BLaER1 treated with 17β-estradiol and CSF1 and Interleukin-3, amounts not matched to agents 10 nM and 100 nM (cell line): ENCODE measurements at regions not wholly inside any gene's neighbourhood (a gene's known extent, or its start where the extent isn't known, plus 50 kb on each side); places are given as distances from the start of the nearest gene placed in this dataset.

Experiments
- H3K27ac ChIP-seq, 11 experiments: shearing (Covaris generic); formaldehyde crosslinking; 2 replicates each; pipeline ENCODE4 v1.8.1; 2022
- H3K27me3 ChIP-seq, 11 experiments: shearing (Covaris generic); formaldehyde crosslinking; 2 replicates each; pipeline ENCODE4 v1.8.1; 2022
- H3K36me3 ChIP-seq, 11 experiments: shearing (Covaris generic); formaldehyde crosslinking; 2 replicates each; pipeline ENCODE4 v1.8.1; 2022
- H3K4me1 ChIP-seq, 10 experiments: shearing (Covaris generic); formaldehyde crosslinking; 2 replicates each; pipeline ENCODE4 v1.8.1; 2022
- H3K4me2 ChIP-seq, 11 experiments: shearing (Covaris generic); formaldehyde crosslinking; 2 replicates each; pipeline ENCODE4 v1.8.1; 2022
- H3K4me3 ChIP-seq, 10 experiments: shearing (Covaris generic); formaldehyde crosslinking; 2 replicates each; pipeline ENCODE4 v1.8.1; 2022
- H3K9ac ChIP-seq, 11 experiments: shearing (Covaris generic); formaldehyde crosslinking; 2 replicates each; pipeline ENCODE4 v1.8.1; 2022
- H3K9me3 ChIP-seq, 11 experiments: shearing (Covaris generic); formaldehyde crosslinking; replicated peaks in 1 of 11; 2 replicates each; pipeline ENCODE4 v1.8.1; 2022
- H4K20me1 ChIP-seq, 11 experiments: shearing (Covaris generic); formaldehyde crosslinking; 2 replicates each; pipeline ENCODE4 v1.8.1; 2022
- Cebpa-rat ChIP-seq, 11 experiments: shearing (Covaris generic); IDR thresholded peaks; 2 replicates each; pipeline ENCODE4 v1.8.1; 2022

GRCh38 chr1:173117108-173117633, 66.4 kb upstream of the TNFSF18 start:
- Histone ChIP-seq H4K20me1 (no peaks in the 10 kb centered on the region), H3K27me3 (no peaks in the 10 kb centered on the region), H3K27ac (peak overlapping the region in 8 of 11 experiments; percentile 0 to 97 (median 50); a peak in 13 of 22 replicates), H3K9me3 (peaks cover 0 to 9% (median 0%) of the 10 kb centered on the region in 11 experiments; a peak in 8 of 22 replicates), H3K4me1 (peaks cover 14 to 100% (median 54%) of the 10 kb centered on the region in 10 experiments), H3K4me3 (no peak overlapping the region), H3K4me2 (peak overlapping the region in 9 of 11 experiments; percentile 2 to 88 (median 39); a peak in 16 of 22 replicates), H3K9ac (peak overlapping the region in 3 of 11 experiments; percentile 51 to 83 (median 70); a peak in 6 of 22 replicates), H3K36me3 (no peaks in the 10 kb centered on the region)
- TF ChIP-seq Cebpa-rat (IDR thresholded peaks at IDR 0.05): no peak

- H3K4me1 ChIP-seq: peaks cover 14 to 100% (median 59%) of the 10 kb centered on the region in 10 experiments; a peak in 18 of 20 replicates
- TF ChIP-seq Cebpa-rat (IDR thresholded peaks at IDR 0.05): peak in 1 of 11 experiments; percentile 37; a peak in 1 of 22 replicates
Measured at GRCh38 chr1:173114346-173114745, 63.6 kb upstream of the TNFSF18 start.

GRCh38 chr1:173113015-173113741, 62.4 kb upstream of the TNFSF18 start:
- Histone ChIP-seq H3K4me3 (no peak overlapping the region), H3K27me3 (no peaks in the 10 kb centered on the region), H3K9me3 (peaks cover 12 to 31% (median 17%) of the 10 kb centered on the region in 11 experiments), H3K36me3 (peaks cover 0 to 14% (median 0%) of the 10 kb centered on the region in 11 experiments; a peak in 5 of 22 replicates), H3K4me2 (peak overlapping the region in 6 of 11 experiments; percentile 48 to 88 (median 60); a peak in 11 of 22 replicates), H3K27ac (peak overlapping the region; percentile 41 to 97 (median 82); a peak in 20 of 22 replicates), H3K9ac (peak overlapping the region in 5 of 11 experiments; percentile 44 to 75 (median 56); a peak in 9 of 22 replicates), H3K4me1 (peaks cover 14 to 89% (median 53%) of the 10 kb centered on the region in 10 experiments; a peak in 18 of 20 replicates), H4K20me1 (no peaks in the 10 kb centered on the region)
- no peak for TF ChIP-seq Cebpa-rat (IDR thresholded peaks at IDR 0.05)

More at GRCh38 chr1:173114346-173114745, 63.6 kb upstream of the TNFSF18 start:
- H3K9ac ChIP-seq: peak overlapping the region in 3 of 11 experiments; percentile 55 to 75 (median 74); a peak in 5 of 22 replicates
- no peaks in the 10 kb centered on the region for H3K27me3 ChIP-seq
- no peak overlapping the region for H3K4me3 ChIP-seq
- no peaks in the 10 kb centered on the region for H4K20me1 ChIP-seq
- peak overlapping the region in 8 of 11 experiments; percentile 18 to 88 (median 43); a peak in 13 of 22 replicates for H3K4me2 ChIP-seq
- peaks cover 0 to 6% (median 0%) of the 10 kb centered on the region in 11 experiments; a peak in 1 of 22 replicates for H3K36me3 ChIP-seq
- peak overlapping the region in 9 of 11 experiments; percentile 26 to 97 (median 86); a peak in 14 of 22 replicates for H3K27ac ChIP-seq
- peaks cover 0 to 20% (median 6%) of the 10 kb centered on the region in 11 experiments; a peak in 15 of 22 replicates for H3K9me3 ChIP-seq

- peaks cover 6 to 78% (median 42%) of the 10 kb centered on the region in 10 experiments; a peak in 18 of 20 replicates for H3K4me1 ChIP-seq
- peak overlapping the region; percentile 1 to 88 (median 52); a peak in 19 of 22 replicates for H3K4me2 ChIP-seq
- no peaks in the 10 kb centered on the region for H3K27me3 ChIP-seq
- no peaks in the 10 kb centered on the region for H4K20me1 ChIP-seq
- peak overlapping the region in 8 of 11 experiments; percentile 38 to 75 (median 58); a peak in 12 of 22 replicates for H3K9ac ChIP-seq
- H3K9me3 ChIP-seq: peaks cover 16 to 42% (median 25%) of the 10 kb centered on the region in 11 experiments
- H3K36me3 ChIP-seq: peaks cover 0 to 15% (median 0%) of the 10 kb centered on the region in 11 experiments; a peak in 5 of 22 replicates
- TF ChIP-seq Cebpa-rat (IDR thresholded peaks at IDR 0.05): peak in 7 of 11 experiments; percentile 36 to 86 (median 68); a peak in 8 of 22 replicates
- H3K27ac ChIP-seq: peak overlapping the region; percentile 58 to 97 (median 82); a peak in 21 of 22 replicates
- H3K4me3 ChIP-seq: no peak overlapping the region
Measured at GRCh38 chr1:173112129-173112528, 61.4 kb upstream of the TNFSF18 start.

GRCh38 chr1:173107696-173108095, 57.0 kb upstream of the TNFSF18 start:
- H3K36me3 ChIP-seq: peaks cover 0 to 21% (median 0%) of the 10 kb centered on the region in 11 experiments; a peak in 7 of 22 replicates
- H3K4me3 ChIP-seq: no peak overlapping the region
- TF ChIP-seq Cebpa-rat (IDR thresholded peaks at IDR 0.05): no peak
- H3K9me3 ChIP-seq: peaks cover 29 to 79% (median 37%) of the 10 kb centered on the region in 11 experiments
- no peaks in the 10 kb centered on the region for H4K20me1 ChIP-seq
- H3K4me2 ChIP-seq: no peak overlapping the region
- no peaks in the 10 kb centered on the region for H3K27me3 ChIP-seq
- no peak overlapping the region for H3K27ac ChIP-seq
- H3K4me1 ChIP-seq: peaks cover 5 to 34% (median 18%) of the 10 kb centered on the region in 10 experiments; a peak in 17 of 20 replicates
- H3K9ac ChIP-seq: no peak overlapping the region

GRCh38 chr1:173103006-173103405, 52.3 kb upstream of the TNFSF18 start:
- H3K9me3 ChIP-seq: peaks cover 16 to 56% (median 23%) of the 10 kb centered on the region in 11 experiments
- H3K36me3 ChIP-seq: peaks cover 0 to 12% (median 0%) of the 10 kb centered on the region in 11 experiments; a peak in 4 of 22 replicates
- H3K4me2 ChIP-seq: no peak overlapping the region
- no peak overlapping the region for H3K27ac ChIP-seq
- no peak overlapping the region for H3K9ac ChIP-seq
- no peak for TF ChIP-seq Cebpa-rat (IDR thresholded peaks at IDR 0.05)
- H3K4me3 ChIP-seq: no peak overlapping the region
- peaks cover 0 to 13% (median 0%) of the 10 kb centered on the region in 10 experiments; a peak in 3 of 20 replicates for H3K4me1 ChIP-seq
- no peaks in the 10 kb centered on the region for H3K27me3 ChIP-seq
- H4K20me1 ChIP-seq: no peaks in the 10 kb centered on the region

GRCh38 chr1:173101589-173101988, 50.8 kb upstream of the TNFSF18 start:
- H3K27ac ChIP-seq: no peak overlapping the region
- no peak overlapping the region for H3K4me2 ChIP-seq
- no peaks in the 10 kb centered on the region for H3K27me3 ChIP-seq
- H4K20me1 ChIP-seq: no peaks in the 10 kb centered on the region
- peaks cover 13 to 42% (median 17%) of the 10 kb centered on the region in 11 experiments for H3K9me3 ChIP-seq
- peaks cover 0 to 11% (median 0%) of the 10 kb centered on the region in 11 experiments; a peak in 4 of 22 replicates for H3K36me3 ChIP-seq
- no peak for TF ChIP-seq Cebpa-rat (IDR thresholded peaks at IDR 0.05)
- no peak overlapping the region for H3K4me3 ChIP-seq
- peaks cover 0 to 26% (median 0%) of the 10 kb centered on the region in 10 experiments; a peak in 4 of 20 replicates for H3K4me1 ChIP-seq
- no peak overlapping the region for H3K9ac ChIP-seq

- no peak overlapping the region for H3K27ac ChIP-seq
- no peak overlapping the region for H3K9ac ChIP-seq
- no peaks in the 10 kb centered on the region for H3K27me3 ChIP-seq
- H4K20me1 ChIP-seq: no peaks in the 10 kb centered on the region
- H3K4me1 ChIP-seq: peaks cover 0 to 35% (median 0%) of the 10 kb centered on the region in 10 experiments; a peak in 4 of 20 replicates
- H3K9me3 ChIP-seq: peaks cover 13 to 37% (median 17%) of the 10 kb centered on the region in 11 experiments
- no peak for TF ChIP-seq Cebpa-rat (IDR thresholded peaks at IDR 0.05)
- peaks cover 0 to 11% (median 0%) of the 10 kb centered on the region in 11 experiments; a peak in 4 of 22 replicates for H3K36me3 ChIP-seq
- no peak overlapping the region for H3K4me2 ChIP-seq
- H3K4me3 ChIP-seq: no peak overlapping the region
Measured at GRCh38 chr1:173100476-173101107, 49.9 kb upstream of the TNFSF18 start.
